HCT116 (cell line): ENCODE measurements at regions not wholly inside any gene's neighbourhood (a gene's known extent, or its start where the extent isn't known, plus 50 kb on each side); places are given as distances from the start of the nearest gene placed in this dataset.

ENCODE experiments used
- ATAC-seq: fragments of 200-7000 bp; cut with Tn5 transposase; 2 replicates; pipeline ENCODE4 v1.9.1; 2020; ENCODE audit warnings: mild to moderate bottlenecking, moderate library complexity
- BruUV-seq: library from RNA; stranded (reverse); fragments of 400-500 nt; replicated peaks from 2 replicates; lab custom pipeline; 2021; lab: Mats Ljungman, UMichigan
- CTCF ChIA-PET: fragments of 300-600 bp; sonication (Branson Sonifier 250); formaldehyde crosslinking; loops from one replicate; lab custom pipeline; 2021; ENCODE audit warnings: antibody characterized with exemption; lab: Charles Lee
- POLR2A ChIA-PET: fragments of 300-600, 350-600 bp; sonication (Branson Sonifier 250); formaldehyde crosslinking; loops from one replicate; lab custom pipeline; 2021; ENCODE audit warnings: antibody characterized with exemption; lab: Charles Lee
- RAD21 ChIA-PET, 2 experiments: fragments of 300-600 bp; sonication (Branson Sonifier 250); formaldehyde crosslinking; loops; one replicate each; lab custom pipeline; 2023; ENCODE audit warnings: low total read pairs in 2 of 2; ENCODE audit not compliant: uncharacterized antibody in 2 of 2, unreplicated experiment in 2 of 2, low non-redundant PET in 1 of 2; lab: Charles Lee
- DNase-seq: peaks from one replicate; pipeline ENCODE4 v3.0.0-alpha.2; 2010; ENCODE audit warnings: low read depth, low spot score
- H2AFZ ChIP-seq: fragments of 200-600 bp; shearing (Covaris generic), sonication (generic); 2 replicates; pipeline ENCODE4 v1.6.1; 2017; ENCODE audit warnings: low read depth, mixed run types, mixed read lengths, antibody characterized with exemption, low read length; ENCODE audit not compliant: poor library complexity, severe bottlenecking
- H3K27ac ChIP-seq: 2 replicates; pipeline ENCODE4 v1.5.1; 2012; ENCODE audit warnings: low read depth, low read length
- H3K27me3 ChIP-seq: fragments of 200-600 bp; sonication (generic); 2 replicates; pipeline ENCODE4 v1.6.1; 2016; ENCODE audit warnings: mixed run types, low read length, mixed read lengths; ENCODE audit not compliant: insufficient read depth
- H3K36me3 ChIP-seq, 2 experiments: fragments of 200-500 bp in 1 of 2; fragments of 200-600 bp in 1 of 2; sonication (Bioruptor generic) in 1 of 2; sonication (generic) in 1 of 2; 2 replicates each; pipeline versions ENCODE4 v1.5.1 to v1.6.1; 2014 to 2016; ENCODE audit warnings: low read length in 2 of 2, inconsistent platforms in 1 of 2, mixed read lengths in 1 of 2, mixed run types in 1 of 2; ENCODE audit not compliant: insufficient read depth in 2 of 2, control insufficient read depth in 1 of 2
- H3K4me1 ChIP-seq, 2 experiments: fragments of 200-600 bp in 1 of 2; sonication (generic) in 1 of 2; 2 replicates each; pipeline versions ENCODE4 v1.5.1 to v1.6.1; 2012 to 2017; ENCODE audit warnings: low read length in 2 of 2, inconsistent platforms in 1 of 2, mild to moderate bottlenecking in 1 of 2, mixed read lengths in 1 of 2, mixed run types in 1 of 2, moderate library complexity in 1 of 2; ENCODE audit not compliant: insufficient read depth in 2 of 2, control insufficient read depth in 1 of 2
- H3K4me2 ChIP-seq: fragments of 200-600 bp; sonication (generic); 2 replicates; pipeline ENCODE4 v1.6.1; 2017; ENCODE audit warnings: mixed run types, low read length, mixed read lengths
- H3K4me3 ChIP-seq, 2 experiments: fragments of 200-600 bp in 1 of 2; sonication (generic) in 1 of 2; replicated peaks in 1 of 2; 2 replicates each; pipeline ENCODE4 v1.5.1; 2011 to 2016; ENCODE audit warnings: low read length in 2 of 2, control low read depth in 1 of 2, low read depth in 1 of 2, mild to moderate bottlenecking in 1 of 2, mixed read lengths in 1 of 2, mixed run types in 1 of 2
- H3K79me2 ChIP-seq: fragments of 200-600 bp; sonication (generic); 2 replicates; pipeline ENCODE4 v1.6.1; 2017; ENCODE audit warnings: mild to moderate bottlenecking, mixed run types, low read length, moderate library complexity, mixed read lengths; ENCODE audit not compliant: insufficient read depth
- H3K9ac ChIP-seq: fragments of 200-600 bp; sonication (generic); 2 replicates; pipeline ENCODE4 v1.6.1; 2016; ENCODE audit warnings: low read length, mixed read lengths
- H3K9me2 ChIP-seq: fragments of 200-600 bp; sonication (generic), shearing (Covaris generic); 2 replicates; pipeline ENCODE4 v1.6.1; 2017; ENCODE audit warnings: mixed run types, mild to moderate bottlenecking, moderate library complexity; ENCODE audit not compliant: insufficient read depth
- H3K9me3 ChIP-seq, 2 experiments: fragments of 200-500 bp in 1 of 2; fragments of 200-600 bp in 1 of 2; sonication (Bioruptor generic) in 1 of 2; sonication (generic) in 1 of 2; 2 replicates each; pipeline ENCODE4 v1.6.1; 2014 to 2017; ENCODE audit warnings: low read length in 2 of 2, mixed read lengths in 2 of 2, inconsistent platforms in 1 of 2, low read depth in 1 of 2, mild to moderate bottlenecking in 1 of 2, mixed run types in 1 of 2, moderate library complexity in 1 of 2; ENCODE audit not compliant: control insufficient read depth in 1 of 2, insufficient read depth in 1 of 2
- H4K20me1 ChIP-seq: fragments of 200-600 bp; sonication (generic), shearing (Covaris generic); 2 replicates; pipeline ENCODE4 v1.6.1; 2017; ENCODE audit warnings: mixed run types, mild to moderate bottlenecking, moderate library complexity; ENCODE audit not compliant: insufficient read depth
- CBX3 ChIP-seq: IDR thresholded peaks from 2 replicates; pipeline ENCODE4 v1.6.1; 2012; ENCODE audit warnings: low read depth
- CEBPB ChIP-seq: IDR thresholded peaks from 2 replicates; pipeline ENCODE4 v1.6.1; 2012; ENCODE audit warnings: low read depth
- CTCF ChIP-seq, 3 experiments: fragments of 200-600 bp in 1 of 3; sonication (generic) in 1 of 3; IDR thresholded peaks in 2 of 3; conservative IDR thresholded peaks in 1 of 3; 2 replicates each; pipeline ENCODE4 v1.5.1; 2012 to 2017; ENCODE audit warnings: low read depth in 2 of 3, low read length in 2 of 3, antibody characterized with exemption in 1 of 3, borderline replicate concordance in 1 of 3, control low read depth in 1 of 3, mild to moderate bottlenecking in 1 of 3, mixed read lengths in 1 of 3, mixed run types in 1 of 3, moderate library complexity in 1 of 3; ENCODE audit not compliant: insufficient read depth in 1 of 3
- EGR1 ChIP-seq: IDR thresholded peaks from 2 replicates; pipeline ENCODE4 v1.6.1; 2012; ENCODE audit warnings: low read depth
- EZH2phosphoT487 ChIP-seq: fragments of 200-600 bp; IDR thresholded peaks from 2 replicates; pipeline ENCODE4 v1.6.1; 2018; ENCODE audit warnings: antibody characterized with exemption, borderline replicate concordance
- JUND ChIP-seq: IDR thresholded peaks from 2 replicates; pipeline ENCODE4 v1.6.1; 2012
- POLR2AphosphoS5 ChIP-seq: IDR thresholded peaks from 2 replicates; pipeline ENCODE4 v1.6.1; 2011; ENCODE audit warnings: mild to moderate bottlenecking, low read depth, low read length, moderate library complexity
- RAD21 ChIP-seq: IDR thresholded peaks from 2 replicates; pipeline ENCODE4 v1.6.1; 2012; ENCODE audit warnings: low read depth, mild to moderate bottlenecking
- SIN3A ChIP-seq: IDR thresholded peaks from 2 replicates; pipeline ENCODE4 v1.6.1; 2012; ENCODE audit warnings: low read depth
- SP1 ChIP-seq: IDR thresholded peaks from 2 replicates; pipeline ENCODE4 v1.6.1; 2012; ENCODE audit warnings: low read depth
- SRF ChIP-seq: IDR thresholded peaks from 2 replicates; pipeline ENCODE4 v1.6.1; 2012; ENCODE audit warnings: low read depth
- YY1 ChIP-seq: IDR thresholded peaks from 2 replicates; pipeline ENCODE4 v1.6.1; 2011; ENCODE audit warnings: low read length, low read depth, moderate library complexity, mild to moderate bottlenecking; ENCODE audit not compliant: insufficient replicate concordance; ENCODE audit errors: extremely low read depth
- ZFX ChIP-seq: fragments of 450-650 bp; IDR thresholded peaks from 2 replicates; pipeline ENCODE4 v1.6.1; 2017
- ZNF274 ChIP-seq: fragments of 200-500 bp; sonication (Bioruptor generic); IDR thresholded peaks from 2 replicates; pipeline ENCODE4 v1.6.1; 2014; ENCODE audit warnings: mild to moderate bottlenecking, low read depth, low read length, inconsistent platforms
- intact Hi-C: fragments of 100-400 bp; cut with micrococcal nuclease; formaldehyde crosslinking; loops from 2 replicates; pipeline ENCODE4 v1.10.0; 2022

- Histone ChIP-seq H3K4me3 (no peak overlapping the region), H2AFZ (no peak overlapping the region), H3K4me1 (no peaks in the 10 kb centered on the region), H3K36me3 (no peaks in the 10 kb centered on the region), H3K27ac (no peak overlapping the region), H3K79me2 (no peaks in the 10 kb centered on the region), H3K9ac (no peak overlapping the region), H3K9me2 (no peaks in the 10 kb centered on the region), H3K9me3 (no peaks in the 10 kb centered on the region), H3K4me2 (no peak overlapping the region), H4K20me1 (no peaks in the 10 kb centered on the region), H3K27me3 (no peaks in the 10 kb centered on the region)
- POLR2A ChIA-PET, result no interaction called here
- intact Hi-C loops, result no loop called here
- no peak for TF ChIP-seq SIN3A
- TF ChIP-seq SRF, result no peak
- TF ChIP-seq JUND, result no peak
- no peak for TF ChIP-seq RAD21
- TF ChIP-seq EGR1, result no peak
- no peak for TF ChIP-seq EZH2phosphoT487
- no peak for TF ChIP-seq ZNF274
- TF ChIP-seq POLR2AphosphoS5, result no peak
- TF ChIP-seq SP1, result no peak
- TF ChIP-seq CTCF (IDR thresholded peaks at IDR 0.05 in 2 of 3, conservative IDR thresholded peaks at IDR 0.05 in 1 of 3; ENCODE audit: borderline replicate concordance in 1 of 3, insufficient read depth in 1 of 3, low read depth in 2 of 3, low read length in 2 of 3), result no peak
- no peak for TF ChIP-seq ZFX
- no peak for TF ChIP-seq YY1
- no peak for TF ChIP-seq CEBPB
- no peak for TF ChIP-seq CBX3
- RAD21 ChIA-PET, result no interaction called here
- no TSS peak for BruUV-seq
- CTCF ChIA-PET, result no interaction called here
- ATAC-seq (no peak), DNase-seq (no peak)
Measured at GRCh38 chr14:97442363-97442762, 645.2 kb downstream of the VRK1 start.
